Fibroblast of skin of back (primary cell): ENCODE measurements at regions not wholly inside any gene's neighbourhood (a gene's known extent, or its start where the extent isn't known, plus 50 kb on each side); places are given as distances from the start of the nearest gene placed in this dataset.
A peak's percentile ranks its signal among the peaks of the same experiment; 100 is the strongest.

Source experiments
- DNase-seq: peaks from one replicate; pipeline ENCODE4 v3.0.0-alpha.2; 2013

- no peak for DNase-seq
Observed at GRCh38 chrX:39904816-39905537, 192.8 kb downstream of the BCOR start.

GRCh38 chrX:39905538-39905891, 192.2 kb downstream of the BCOR start:
- no peak for DNase-seq

GRCh38 chrX:39905946-39906345, 191.8 kb downstream of the BCOR start:
- no peak for DNase-seq

- DNase-seq, result peak; percentile 98
Observed at GRCh38 chrX:39907964-39908661, 189.6 kb downstream of the BCOR start.

GRCh38 chrX:39909996-39910395, 187.8 kb downstream of the BCOR start:
- DNase-seq, result no peak

GRCh38 chrX:39910651-39911050, 187.1 kb downstream of the BCOR start:
- DNase-seq, result no peak

GRCh38 chrX:39911278-39911897, 186.4 kb downstream of the BCOR start:
- DNase-seq, result no peak

- DNase-seq, result no peak
Observed at GRCh38 chrX:39912126-39912525, 185.6 kb downstream of the BCOR start.

GRCh38 chrX:39915081-39915480, 182.7 kb downstream of the BCOR start:
- DNase-seq, result no peak

- no peak for DNase-seq
Observed at GRCh38 chrX:39915596-39915995, 182.2 kb downstream of the BCOR start.

- no peak for DNase-seq
Observed at GRCh38 chrX:39921838-39922237, 175.9 kb downstream of the BCOR start.

GRCh38 chrX:39922488-39922887, 175.3 kb downstream of the BCOR start:
- no peak for DNase-seq

GRCh38 chrX:39922926-39923325, 174.8 kb downstream of the BCOR start:
- no peak for DNase-seq

- no peak for DNase-seq
Observed at GRCh38 chrX:39927380-39927779, 170.4 kb downstream of the BCOR start.

- DNase-seq, result no peak
Observed at GRCh38 chrX:39928704-39929378, 168.9 kb downstream of the BCOR start.

- no peak for DNase-seq
Observed at GRCh38 chrX:39929379-39930025, 168.3 kb downstream of the BCOR start.

- DNase-seq, result no peak
Observed at GRCh38 chrX:39930786-39931528, 166.8 kb downstream of the BCOR start.

- no peak for DNase-seq
Observed at GRCh38 chrX:39931529-39932282, 166.1 kb downstream of the BCOR start.

GRCh38 chrX:39935411-39936064, 162.2 kb downstream of the BCOR start:
- DNase-seq, result peak; percentile 50

- no peak for DNase-seq
Observed at GRCh38 chrX:39936886-39937770, 160.6 kb downstream of the BCOR start.
